ENCODE measurements at regions not wholly inside any gene's neighbourhood (a gene's known extent, or its start where the extent isn't known, plus 50 kb on each side); places are given as distances from the start of the nearest gene placed in this dataset.

DNA sequence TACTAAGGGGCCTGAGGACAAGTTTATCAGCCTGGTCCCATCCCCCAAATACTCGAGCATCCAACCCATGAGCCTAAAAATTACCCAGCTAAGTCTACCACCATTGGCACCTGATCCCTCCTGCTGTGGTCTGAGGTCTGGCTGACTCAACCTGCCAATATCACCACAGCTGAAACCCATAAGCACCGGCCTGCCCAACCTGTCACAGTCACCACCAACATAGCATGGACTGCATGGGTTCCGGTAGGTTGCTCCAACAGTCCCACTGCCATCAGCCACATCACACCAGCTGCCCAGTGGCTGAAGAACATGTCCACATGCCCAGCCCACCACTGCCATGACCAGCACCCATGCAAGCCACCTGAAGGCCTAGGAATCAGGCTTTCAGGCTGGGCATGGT, 495.0 kb downstream of the PRELID2 start:
- ATAC-seq (no peak), DNase-seq (ENCODE audit: low read depth, low spot score) (no peak)
- H3K4me1 ChIP-seq (ENCODE audit: control insufficient read depth, insufficient read depth, low read length): no peaks in the 10 kb centered on the region
- intact Hi-C loops (cut with micrococcal nuclease; ENCODE audit: unreplicated experiment) (no loop called here), in situ Hi-C loops (cut with HindIII; ENCODE audit: low pct_unique_long_range_greater_than_20kb, low sequenced_read_pairs) (no loop called here)
- POLR2A ChIA-PET: no interaction called here
- no peaks in the 10 kb centered on the region for H3K27me3 ChIP-seq (ENCODE audit: control insufficient read depth, insufficient read depth, low read length)
- H3K27ac ChIP-seq (ENCODE audit: low read length): no peak overlapping the region
- TF ChIP-seq POLR2AphosphoS5 (IDR thresholded peaks at IDR 0.05; ENCODE audit: low read depth, low read length): no peak
- CTCF ChIA-PET: no interaction called here
- H3K36me3 ChIP-seq (ENCODE audit: control insufficient read depth, insufficient read depth, low read length): no peaks in the 10 kb centered on the region
- no peaks in the 10 kb centered on the region for H3K9me3 ChIP-seq (ENCODE audit: control insufficient read depth, insufficient read depth, low read depth, low read length)
- BruUV-seq (replicated peaks): no TSS peak
- no peak overlapping the region for H3K4me3 ChIP-seq (ENCODE audit: low read depth in 2 of 2, low read length in 2 of 2)

DNA sequence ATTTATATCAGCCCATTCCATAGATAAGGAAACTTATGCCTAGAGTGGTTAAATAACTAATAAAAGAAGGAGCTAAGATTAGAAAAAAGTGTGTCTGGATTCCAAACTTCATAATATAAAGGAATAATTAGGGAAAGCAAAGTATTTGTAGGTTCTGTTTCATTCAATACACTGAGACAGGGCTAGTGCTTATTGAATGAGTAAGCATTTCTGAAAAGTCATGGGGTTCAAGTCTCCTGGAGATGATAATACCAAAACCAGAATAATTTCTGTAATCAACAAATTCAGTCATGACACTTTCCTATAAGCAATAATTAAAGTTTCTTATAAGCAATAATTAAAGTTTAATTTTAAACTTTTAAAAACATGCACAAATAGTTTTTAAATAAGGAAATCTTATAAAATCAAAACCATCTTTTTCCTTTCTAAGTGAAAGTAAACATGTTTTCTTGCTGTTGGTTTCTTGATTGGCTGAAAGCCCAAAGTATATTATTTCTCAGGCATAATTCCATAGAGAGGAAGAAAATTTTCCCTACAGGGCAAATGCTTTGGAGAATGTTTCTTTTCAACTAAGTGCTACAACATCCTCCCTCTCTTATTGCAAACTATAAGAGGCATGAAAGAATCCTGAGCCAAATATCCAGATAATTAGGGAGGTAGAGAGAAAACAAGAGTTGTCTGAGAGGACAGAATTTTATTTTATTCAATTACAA, 510.2 kb downstream of the PRELID2 start:
- no peaks in the 10 kb centered on the region for H3K27me3 ChIP-seq (ENCODE audit: control insufficient read depth, insufficient read depth, low read length)
- ATAC-seq (no peak), DNase-seq (ENCODE audit: low read depth, low spot score) (no peak)
- no peak overlapping the region for H3K27ac ChIP-seq (ENCODE audit: low read length)
- in situ Hi-C loops (cut with HindIII; ENCODE audit: low pct_unique_long_range_greater_than_20kb, low sequenced_read_pairs) (no loop called here), intact Hi-C loops (cut with micrococcal nuclease; ENCODE audit: unreplicated experiment) (no loop called here)
- no TSS peak for BruUV-seq (replicated peaks)
- no peak overlapping the region for H3K4me3 ChIP-seq (ENCODE audit: low read depth in 2 of 2, low read length in 2 of 2)
- H3K36me3 ChIP-seq (ENCODE audit: control insufficient read depth, insufficient read depth, low read length): no peaks in the 10 kb centered on the region
- ChIA-PET CTCF (no interaction called here), POLR2A (no interaction called here)
- no peaks in the 10 kb centered on the region for H3K9me3 ChIP-seq (ENCODE audit: control insufficient read depth, insufficient read depth, low read depth, low read length)
- TF ChIP-seq, protein P1, sequence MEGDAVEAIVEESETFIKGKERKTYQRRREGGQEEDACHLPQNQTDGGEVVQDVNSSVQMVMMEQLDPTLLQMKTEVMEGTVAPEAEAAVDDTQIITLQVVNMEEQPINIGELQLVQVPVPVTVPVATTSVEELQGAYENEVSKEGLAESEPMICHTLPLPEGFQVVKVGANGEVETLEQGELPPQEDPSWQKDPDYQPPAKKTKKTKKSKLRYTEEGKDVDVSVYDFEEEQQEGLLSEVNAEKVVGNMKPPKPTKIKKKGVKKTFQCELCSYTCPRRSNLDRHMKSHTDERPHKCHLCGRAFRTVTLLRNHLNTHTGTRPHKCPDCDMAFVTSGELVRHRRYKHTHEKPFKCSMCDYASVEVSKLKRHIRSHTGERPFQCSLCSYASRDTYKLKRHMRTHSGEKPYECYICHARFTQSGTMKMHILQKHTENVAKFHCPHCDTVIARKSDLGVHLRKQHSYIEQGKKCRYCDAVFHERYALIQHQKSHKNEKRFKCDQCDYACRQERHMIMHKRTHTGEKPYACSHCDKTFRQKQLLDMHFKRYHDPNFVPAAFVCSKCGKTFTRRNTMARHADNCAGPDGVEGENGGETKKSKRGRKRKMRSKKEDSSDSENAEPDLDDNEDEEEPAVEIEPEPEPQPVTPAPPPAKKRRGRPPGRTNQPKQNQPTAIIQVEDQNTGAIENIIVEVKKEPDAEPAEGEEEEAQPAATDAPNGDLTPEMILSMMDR (IDR thresholded peaks at IDR 0.05): no peak
- TF ChIP-seq TCF7L2 (IDR thresholded peaks at IDR 0.05; ENCODE audit: low read depth, low read length) (no peak), SIN3A (IDR thresholded peaks at IDR 0.05; ENCODE audit: borderline replicate concordance, insufficient read depth, low read depth, low read length) (no peak), POLR2AphosphoS5 (IDR thresholded peaks at IDR 0.05; ENCODE audit: low read depth, low read length) (no peak)
- TF ChIP-seq, protein P2, sequence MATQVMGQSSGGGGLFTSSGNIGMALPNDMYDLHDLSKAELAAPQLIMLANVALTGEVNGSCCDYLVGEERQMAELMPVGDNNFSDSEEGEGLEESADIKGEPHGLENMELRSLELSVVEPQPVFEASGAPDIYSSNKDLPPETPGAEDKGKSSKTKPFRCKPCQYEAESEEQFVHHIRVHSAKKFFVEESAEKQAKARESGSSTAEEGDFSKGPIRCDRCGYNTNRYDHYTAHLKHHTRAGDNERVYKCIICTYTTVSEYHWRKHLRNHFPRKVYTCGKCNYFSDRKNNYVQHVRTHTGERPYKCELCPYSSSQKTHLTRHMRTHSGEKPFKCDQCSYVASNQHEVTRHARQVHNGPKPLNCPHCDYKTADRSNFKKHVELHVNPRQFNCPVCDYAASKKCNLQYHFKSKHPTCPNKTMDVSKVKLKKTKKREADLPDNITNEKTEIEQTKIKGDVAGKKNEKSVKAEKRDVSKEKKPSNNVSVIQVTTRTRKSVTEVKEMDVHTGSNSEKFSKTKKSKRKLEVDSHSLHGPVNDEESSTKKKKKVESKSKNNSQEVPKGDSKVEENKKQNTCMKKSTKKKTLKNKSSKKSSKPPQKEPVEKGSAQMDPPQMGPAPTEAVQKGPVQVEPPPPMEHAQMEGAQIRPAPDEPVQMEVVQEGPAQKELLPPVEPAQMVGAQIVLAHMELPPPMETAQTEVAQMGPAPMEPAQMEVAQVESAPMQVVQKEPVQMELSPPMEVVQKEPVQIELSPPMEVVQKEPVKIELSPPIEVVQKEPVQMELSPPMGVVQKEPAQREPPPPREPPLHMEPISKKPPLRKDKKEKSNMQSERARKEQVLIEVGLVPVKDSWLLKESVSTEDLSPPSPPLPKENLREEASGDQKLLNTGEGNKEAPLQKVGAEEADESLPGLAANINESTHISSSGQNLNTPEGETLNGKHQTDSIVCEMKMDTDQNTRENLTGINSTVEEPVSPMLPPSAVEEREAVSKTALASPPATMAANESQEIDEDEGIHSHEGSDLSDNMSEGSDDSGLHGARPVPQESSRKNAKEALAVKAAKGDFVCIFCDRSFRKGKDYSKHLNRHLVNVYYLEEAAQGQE (IDR thresholded peaks at IDR 0.05; ENCODE audit: insufficient read depth in 1 of 2, low read depth in 2 of 2, low read length in 1 of 2): no peak
- H3K4me1 ChIP-seq (ENCODE audit: control insufficient read depth, insufficient read depth, low read length): no peaks in the 10 kb centered on the region

DNA sequence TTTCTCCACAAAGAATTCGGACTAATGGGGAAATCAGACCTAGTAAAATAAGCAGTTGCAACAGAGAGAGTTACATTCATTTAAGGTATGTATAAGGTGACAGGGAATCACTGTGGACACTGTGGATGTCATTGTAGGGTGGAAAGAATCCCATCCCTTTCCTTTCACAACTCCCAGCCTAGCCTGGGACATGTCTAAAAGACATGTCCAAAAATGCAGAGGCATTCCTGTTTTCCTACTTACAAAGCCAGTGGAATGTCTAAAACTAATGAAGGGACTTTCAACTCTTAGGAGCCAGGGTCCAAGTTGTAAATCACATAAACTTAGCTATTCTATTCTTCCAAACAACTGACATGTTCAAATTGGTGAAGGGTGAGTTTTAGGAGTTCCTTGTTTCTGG, 511.0 kb downstream of the PRELID2 start:
- no peaks in the 10 kb centered on the region for H3K27me3 ChIP-seq (ENCODE audit: control insufficient read depth, insufficient read depth, low read length)
- H3K4me3 ChIP-seq (ENCODE audit: low read depth in 2 of 2, low read length in 2 of 2): no peak overlapping the region
- H3K4me1 ChIP-seq (ENCODE audit: control insufficient read depth, insufficient read depth, low read length): no peaks in the 10 kb centered on the region
- no TSS peak for BruUV-seq (replicated peaks)
- in situ Hi-C loops (cut with HindIII; ENCODE audit: low pct_unique_long_range_greater_than_20kb, low sequenced_read_pairs) (no loop called here), intact Hi-C loops (cut with micrococcal nuclease; ENCODE audit: unreplicated experiment) (no loop called here)
- POLR2A ChIA-PET: no interaction called here
- H3K36me3 ChIP-seq (ENCODE audit: control insufficient read depth, insufficient read depth, low read length): no peaks in the 10 kb centered on the region
- H3K9me3 ChIP-seq (ENCODE audit: control insufficient read depth, insufficient read depth, low read depth, low read length): no peaks in the 10 kb centered on the region
- H3K27ac ChIP-seq (ENCODE audit: low read length): no peak overlapping the region
- no peak for ATAC-seq
- DNase-seq (ENCODE audit: low read depth, low spot score): no peak
- CTCF ChIA-PET: no interaction called here
- TF ChIP-seq, protein P1 (IDR thresholded peaks at IDR 0.05): no peak
- TF ChIP-seq SIN3A (IDR thresholded peaks at IDR 0.05; ENCODE audit: borderline replicate concordance, insufficient read depth, low read depth, low read length) (no peak), POLR2AphosphoS5 (IDR thresholded peaks at IDR 0.05; ENCODE audit: low read depth, low read length) (no peak), TCF7L2 (IDR thresholded peaks at IDR 0.05; ENCODE audit: low read depth, low read length) (no peak)
- TF ChIP-seq, protein P2 (IDR thresholded peaks at IDR 0.05; ENCODE audit: insufficient read depth in 1 of 2, low read depth in 2 of 2, low read length in 1 of 2): no peak
